ENCODE measurements at regions not wholly inside any gene's neighbourhood (a gene's known extent, or its start where the extent isn't known, plus 50 kb on each side); places are given as distances from the start of the nearest gene placed in this dataset.

- H3K36me3 ChIP-seq (ENCODE audit: insufficient read depth, low read length) = no peaks in the 10 kb centered on the region
- DNase-seq (ENCODE audit: low spot score) = no peak
- H3K79me2 ChIP-seq (ENCODE audit: insufficient read depth, low read depth, low read length) = no peaks in the 10 kb centered on the region
- no peaks in the 10 kb centered on the region for H3K9me2 ChIP-seq (ENCODE audit: insufficient read depth, low read length)
- H4K20me1 ChIP-seq (ENCODE audit: insufficient read depth, low read length) = no peaks in the 10 kb centered on the region
- no TSS peak for BruUV-seq (replicated peaks)
- H3K9me3 ChIP-seq (ENCODE audit: low read length) = no peaks in the 10 kb centered on the region
- H2AFZ ChIP-seq (ENCODE audit: low read length) = no peak overlapping the region
- no peaks in the 10 kb centered on the region for H3K4me1 ChIP-seq (ENCODE audit: insufficient read depth, low read length, poor library complexity, severe bottlenecking)
- H3K27ac ChIP-seq (ENCODE audit: low read depth, low read length, poor library complexity, severe bottlenecking) = no peak overlapping the region
- intact Hi-C loops (cut with micrococcal nuclease; ENCODE audit: unreplicated experiment) = no loop called here
- CTCF ChIA-PET (ENCODE audit: unreplicated experiment) = no interaction called here
- POLR2A ChIA-PET = no interaction called here
- H3K4me2 ChIP-seq (ENCODE audit: low read length) = no peak overlapping the region
- TF ChIP-seq EZH2phosphoT487 (IDR thresholded peaks at IDR 0.05; ENCODE audit: borderline replicate concordance, low read depth, low read length) = no peak
- TF ChIP-seq CTCF (conservative IDR thresholded peaks at IDR 0.05; ENCODE audit: low read length) = no peak
- H3K4me3 ChIP-seq (ENCODE audit: low read depth, low read length, poor library complexity, severe bottlenecking) = no peak overlapping the region
These were observed 244.1 kb upstream of the PRR16 start for GRCh38 chr5:120219988-120220387.

- H3K4me3 ChIP-seq (ENCODE audit: low read depth, low read length, poor library complexity, severe bottlenecking) = no peak overlapping the region
- ChIA-PET CTCF (ENCODE audit: unreplicated experiment) (no interaction called here), POLR2A (no interaction called here)
- H3K9me3 ChIP-seq (ENCODE audit: low read length) = no peaks in the 10 kb centered on the region
- no peaks in the 10 kb centered on the region for H3K36me3 ChIP-seq (ENCODE audit: insufficient read depth, low read length)
- H2AFZ ChIP-seq (ENCODE audit: low read length) = no peak overlapping the region
- intact Hi-C loops (cut with micrococcal nuclease; ENCODE audit: unreplicated experiment) = no loop called here
- H3K79me2 ChIP-seq (ENCODE audit: insufficient read depth, low read depth, low read length) = no peaks in the 10 kb centered on the region
- H3K4me2 ChIP-seq (ENCODE audit: low read length) = no peak overlapping the region
- H3K9me2 ChIP-seq (ENCODE audit: insufficient read depth, low read length) = no peaks in the 10 kb centered on the region
- no peak for DNase-seq (ENCODE audit: low spot score)
- no peak for TF ChIP-seq CTCF (conservative IDR thresholded peaks at IDR 0.05; ENCODE audit: low read length)
- TF ChIP-seq EZH2phosphoT487 (IDR thresholded peaks at IDR 0.05; ENCODE audit: borderline replicate concordance, low read depth, low read length) = no peak
- H3K27ac ChIP-seq (ENCODE audit: low read depth, low read length, poor library complexity, severe bottlenecking) = no peak overlapping the region
- H3K4me1 ChIP-seq (ENCODE audit: insufficient read depth, low read length, poor library complexity, severe bottlenecking) = no peaks in the 10 kb centered on the region
- BruUV-seq (replicated peaks) = no TSS peak
- no peaks in the 10 kb centered on the region for H4K20me1 ChIP-seq (ENCODE audit: insufficient read depth, low read length)
These were observed 238.6 kb upstream of the PRR16 start for GRCh38 chr5:120225524-120225923.

GRCh38 chr5:120228262-120229031 lies 235.7 kb upstream of the PRR16 start:
- H3K9me2 ChIP-seq (ENCODE audit: insufficient read depth, low read length) = no peaks in the 10 kb centered on the region
- intact Hi-C loops (cut with micrococcal nuclease; ENCODE audit: unreplicated experiment) = no loop called here
- H3K36me3 ChIP-seq (ENCODE audit: insufficient read depth, low read length) = no peaks in the 10 kb centered on the region
- no peak for DNase-seq (ENCODE audit: low spot score)
- TF ChIP-seq EZH2phosphoT487 (IDR thresholded peaks at IDR 0.05; ENCODE audit: borderline replicate concordance, low read depth, low read length) = no peak
- TF ChIP-seq CTCF (conservative IDR thresholded peaks at IDR 0.05; ENCODE audit: low read length) = no peak
- H4K20me1 ChIP-seq (ENCODE audit: insufficient read depth, low read length) = no peaks in the 10 kb centered on the region
- ChIA-PET POLR2A (no interaction called here), CTCF (ENCODE audit: unreplicated experiment) (no interaction called here)
- H2AFZ ChIP-seq (ENCODE audit: low read length) = no peak overlapping the region
- H3K79me2 ChIP-seq (ENCODE audit: insufficient read depth, low read depth, low read length) = no peaks in the 10 kb centered on the region
- H3K4me1 ChIP-seq (ENCODE audit: insufficient read depth, low read length, poor library complexity, severe bottlenecking) = no peaks in the 10 kb centered on the region
- no peak overlapping the region for H3K27ac ChIP-seq (ENCODE audit: low read depth, low read length, poor library complexity, severe bottlenecking)
- no TSS peak for BruUV-seq (replicated peaks)
- no peaks in the 10 kb centered on the region for H3K9me3 ChIP-seq (ENCODE audit: low read length)
- H3K4me2 ChIP-seq (ENCODE audit: low read length) = no peak overlapping the region
- H3K4me3 ChIP-seq (ENCODE audit: low read depth, low read length, poor library complexity, severe bottlenecking) = no peak overlapping the region

All from OCI-LY7 (cell line).